HG03354 (cell line): ENCODE measurements at regions not wholly inside any gene's neighbourhood (a gene's known extent, or its start where the extent isn't known, plus 50 kb on each side); places are given as distances from the start of the nearest gene placed in this dataset.

Source experiments
- ATAC-seq: cut with Tn5 transposase; IDR thresholded peaks from one replicate; pipeline ENCODE4 v1.9.1; 2021; ENCODE audit warnings: mild to moderate bottlenecking; ENCODE audit not compliant: unreplicated experiment, poor library complexity, severe bottlenecking

DNA sequence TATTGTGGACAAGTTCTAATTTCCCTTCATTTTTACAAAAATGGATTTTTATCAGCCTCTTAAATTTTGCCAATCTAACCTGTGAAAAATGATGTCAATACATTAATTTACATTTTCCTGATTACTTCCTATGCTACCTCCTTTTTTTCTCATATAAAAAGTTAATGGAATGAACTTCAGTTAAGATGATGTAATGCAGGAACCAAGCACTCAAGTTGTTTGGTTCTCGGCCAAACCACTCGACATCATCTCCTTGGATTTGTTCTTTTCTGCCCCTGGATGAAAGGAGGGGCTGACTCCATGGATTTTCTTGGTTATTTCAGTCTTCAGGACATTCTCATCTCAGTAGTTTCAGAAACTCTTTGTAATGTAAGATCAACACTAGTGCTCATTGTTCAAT lies 253.1 kb upstream of the NXPH2 start:
- no peak for ATAC-seq

DNA sequence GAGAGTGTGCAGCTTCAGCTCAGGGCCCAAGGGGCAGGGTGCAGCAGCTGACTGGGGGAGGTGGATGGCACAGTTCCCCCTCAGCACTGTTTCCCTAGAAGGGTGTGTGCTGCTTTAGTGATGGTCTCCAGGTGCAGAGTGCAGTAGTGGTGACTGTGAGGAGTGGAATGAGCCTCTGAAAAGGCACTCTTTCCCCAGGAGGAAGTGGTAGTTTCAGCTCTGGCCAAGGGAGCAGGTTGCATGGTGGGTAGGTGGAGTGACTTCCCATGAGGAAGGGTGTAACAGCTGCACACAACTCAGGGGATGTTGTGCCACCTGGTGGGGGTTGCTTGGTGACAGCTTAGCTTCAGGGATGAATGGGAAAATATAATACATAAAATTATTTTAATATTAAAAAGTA lies 251.5 kb upstream of the NXPH2 start:
- ATAC-seq = peak; percentile 49

GRCh38 chr2:139020287-139020686 lies 240.1 kb upstream of the NXPH2 start:
- no peak for ATAC-seq

DNA sequence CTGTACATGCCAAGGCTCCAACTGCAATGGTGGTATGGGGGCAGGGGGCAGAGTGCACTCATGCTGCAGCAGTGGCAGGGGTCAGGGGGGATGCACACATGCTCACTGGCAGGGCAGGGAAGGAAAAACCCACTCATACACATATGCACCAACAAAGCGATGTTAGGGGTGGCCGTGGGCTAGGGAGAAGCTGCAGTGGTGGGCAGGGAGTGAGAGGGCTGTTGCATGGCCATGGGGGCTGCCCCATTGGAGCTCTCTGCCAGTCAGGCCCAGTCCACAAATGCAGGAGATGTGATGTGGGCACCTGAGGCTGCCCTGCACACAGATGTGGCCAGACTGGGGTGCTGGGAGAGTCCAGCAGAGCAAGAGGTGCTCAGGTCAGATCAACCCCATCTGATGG lies 238.1 kb upstream of the NXPH2 start:
- ATAC-seq = no peak

DNA sequence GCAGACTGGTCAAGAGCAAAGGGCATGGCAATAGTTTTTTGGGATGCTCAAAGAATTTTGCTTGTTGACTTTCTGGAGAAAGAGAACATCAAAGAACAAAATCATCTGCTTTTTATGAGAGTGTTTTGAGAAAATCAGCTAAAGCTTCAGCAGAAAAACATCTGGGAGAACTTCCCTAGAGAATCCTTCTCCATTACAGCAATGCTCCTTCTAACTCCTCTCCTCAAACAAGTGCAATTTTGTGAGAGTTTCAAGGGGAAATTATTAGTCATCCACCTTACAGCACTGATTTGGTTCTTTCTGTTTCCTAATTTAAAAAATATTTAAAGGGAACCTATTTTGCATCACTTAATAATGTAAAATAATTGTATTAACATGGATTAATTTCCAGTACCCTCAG lies 226.9 kb upstream of the NXPH2 start:
- ATAC-seq = no peak

DNA sequence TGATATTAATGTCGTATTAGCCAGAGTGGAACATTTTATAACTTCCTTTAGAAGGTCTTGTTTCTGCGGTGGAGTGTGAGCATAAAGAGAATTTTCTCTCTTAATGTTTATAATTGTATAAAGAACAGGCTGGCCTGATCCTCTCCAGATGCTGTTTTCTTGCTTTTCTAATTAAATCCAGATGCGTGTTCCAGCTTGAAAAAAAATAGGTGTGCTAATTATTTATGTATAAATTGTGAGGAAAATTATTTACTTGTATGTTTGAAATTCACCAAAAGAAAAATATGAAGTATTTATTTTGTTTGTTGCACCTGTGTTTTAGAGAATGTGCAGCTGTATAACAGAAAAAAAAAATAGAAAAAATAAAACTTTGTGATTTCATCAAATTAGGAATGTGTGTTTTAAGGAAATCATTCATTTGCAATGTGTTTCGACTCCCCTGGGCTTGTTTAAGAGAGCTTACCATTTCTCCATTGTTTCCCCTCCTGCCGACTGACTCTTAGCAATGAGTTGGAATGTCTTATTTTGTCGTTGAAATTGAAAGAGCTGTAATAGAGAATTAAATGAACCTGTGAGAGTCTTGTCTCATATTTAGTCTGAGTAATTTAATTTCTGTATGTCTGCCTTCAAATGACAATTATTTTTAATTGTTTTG lies 220.1 kb upstream of the NXPH2 start:
- no peak for ATAC-seq

DNA sequence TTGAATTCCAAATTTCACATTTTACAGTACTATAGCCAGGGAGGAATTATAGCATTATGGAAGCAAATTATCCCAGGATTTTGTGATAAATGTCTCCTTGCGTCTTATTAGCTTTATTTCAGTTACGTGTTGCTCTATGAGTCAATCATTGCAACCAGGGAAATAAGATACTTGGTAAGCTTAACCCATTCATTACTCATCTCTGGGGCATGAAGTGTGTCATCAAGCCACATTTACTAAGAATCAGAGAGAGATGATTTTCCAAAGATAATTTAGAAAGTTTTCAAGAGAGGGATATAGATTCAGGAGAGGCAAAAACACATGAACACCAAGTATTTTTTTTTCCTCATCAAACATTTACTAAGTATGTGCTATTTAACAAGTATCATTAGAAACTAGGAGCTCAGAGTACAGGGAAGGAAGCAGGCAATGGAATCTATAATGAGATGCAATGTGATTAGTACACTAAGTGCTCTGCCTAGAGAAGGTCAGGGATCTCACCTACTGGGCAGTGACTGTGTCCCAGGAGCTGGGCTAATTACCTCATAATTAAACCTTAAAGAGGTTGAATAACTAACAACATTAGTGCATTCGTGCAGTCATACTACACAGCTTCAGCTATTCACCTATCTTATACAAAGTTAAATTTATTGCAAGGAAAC lies 217.8 kb upstream of the NXPH2 start:
- ATAC-seq = no peak

- no peak for ATAC-seq
Observed at GRCh38 chr2:138997346-138997745, 217.2 kb upstream of the NXPH2 start.

GRCh38 chr2:138994502-138994901 lies 214.3 kb upstream of the NXPH2 start:
- ATAC-seq = no peak

- no peak for ATAC-seq
Observed at GRCh38 chr2:138985881-138986280, 205.7 kb upstream of the NXPH2 start.

DNA sequence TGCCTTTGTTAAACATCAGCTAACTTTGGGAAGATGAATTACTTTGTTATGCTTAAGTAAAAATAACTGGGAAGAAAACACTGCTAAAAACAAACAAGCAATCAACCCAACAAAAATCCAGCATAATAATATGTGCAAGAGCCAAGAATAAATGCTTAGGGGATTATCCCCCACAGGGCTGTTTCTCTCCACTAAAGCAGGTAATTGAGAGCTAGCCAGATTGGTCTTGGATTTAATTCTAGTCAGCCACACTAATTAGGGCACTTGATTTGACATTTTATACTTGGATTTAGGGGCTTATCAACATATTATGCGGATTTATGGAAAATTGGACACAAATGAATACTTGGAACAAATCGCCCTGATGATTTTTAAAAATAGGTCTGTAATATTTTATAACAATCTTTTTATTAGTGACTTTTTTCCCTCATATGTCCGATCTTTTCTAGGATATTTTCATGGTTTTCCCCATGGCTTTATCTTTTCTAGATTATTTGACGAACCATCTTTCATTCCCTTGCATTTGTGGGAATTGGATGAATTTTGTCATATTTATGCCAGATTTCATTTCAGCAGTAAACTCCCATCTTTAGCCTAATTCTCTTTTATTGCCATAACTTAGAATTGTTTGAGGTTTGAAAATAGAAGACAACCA lies 199.1 kb upstream of the NXPH2 start:
- no peak for ATAC-seq

- no peak for ATAC-seq
Observed at GRCh38 chr2:138974651-138975050, 194.5 kb upstream of the NXPH2 start.

DNA sequence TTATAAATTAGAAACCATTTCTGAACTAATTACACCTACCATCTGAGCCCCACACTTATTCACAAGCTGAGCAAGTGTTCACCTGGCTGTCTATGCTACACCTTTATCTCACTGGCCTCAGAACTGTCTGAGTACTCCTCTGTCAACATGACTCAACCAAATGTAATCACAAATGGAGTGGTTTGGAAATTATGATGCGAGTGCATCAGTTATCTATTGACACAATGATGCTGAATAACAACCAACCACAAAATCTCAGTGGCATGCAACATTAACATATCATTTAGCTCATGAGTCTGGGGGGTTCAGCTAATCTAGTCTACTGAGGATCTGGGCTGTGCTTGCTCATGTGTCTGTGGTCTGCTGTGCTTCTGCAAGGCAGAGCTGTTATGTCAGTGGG lies 184.2 kb upstream of the NXPH2 start:
- no peak for ATAC-seq

DNA sequence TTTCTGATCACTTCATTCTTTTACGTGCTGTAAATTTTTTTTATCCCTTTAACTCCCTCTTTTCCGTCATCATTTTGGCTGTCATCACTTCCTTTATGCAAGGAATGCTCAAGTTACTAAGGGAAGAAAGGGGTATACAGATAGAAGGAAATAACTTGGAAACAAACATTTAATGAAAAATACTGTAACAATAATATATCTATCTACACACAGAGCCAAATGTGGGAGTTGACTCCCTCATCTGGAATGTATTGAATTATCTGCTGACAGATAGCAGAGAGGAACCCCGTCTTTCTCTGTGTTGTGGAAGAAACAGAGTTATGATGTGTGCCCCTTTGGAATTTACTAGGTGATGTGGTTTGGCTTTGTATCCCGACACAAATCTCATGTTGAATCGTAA lies 182.5 kb upstream of the NXPH2 start:
- no peak for ATAC-seq

GRCh38 chr2:138960191-138960590 lies 180.0 kb upstream of the NXPH2 start:
- no peak for ATAC-seq

GRCh38 chr2:138959031-138959430 lies 178.8 kb upstream of the NXPH2 start:
- no peak for ATAC-seq

DNA sequence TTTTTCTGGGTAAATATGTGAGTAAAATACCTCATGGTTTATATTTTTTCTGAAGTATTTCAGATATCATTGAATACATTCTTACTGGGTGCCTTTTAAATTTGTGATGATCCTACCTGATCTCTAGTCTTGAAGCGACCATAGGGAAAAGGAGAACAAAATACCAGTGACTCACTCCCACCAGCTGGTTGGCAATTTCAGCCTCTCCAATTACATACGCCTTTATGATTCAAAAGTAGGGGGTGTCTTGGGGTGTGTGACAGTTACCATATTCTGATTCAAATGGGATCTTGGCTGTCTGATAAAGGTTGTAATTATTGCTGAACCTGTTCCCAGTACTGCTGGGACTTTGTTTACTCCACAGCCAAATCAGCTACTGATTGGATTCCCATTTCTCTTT lies 175.9 kb upstream of the NXPH2 start:
- no peak for ATAC-seq

DNA sequence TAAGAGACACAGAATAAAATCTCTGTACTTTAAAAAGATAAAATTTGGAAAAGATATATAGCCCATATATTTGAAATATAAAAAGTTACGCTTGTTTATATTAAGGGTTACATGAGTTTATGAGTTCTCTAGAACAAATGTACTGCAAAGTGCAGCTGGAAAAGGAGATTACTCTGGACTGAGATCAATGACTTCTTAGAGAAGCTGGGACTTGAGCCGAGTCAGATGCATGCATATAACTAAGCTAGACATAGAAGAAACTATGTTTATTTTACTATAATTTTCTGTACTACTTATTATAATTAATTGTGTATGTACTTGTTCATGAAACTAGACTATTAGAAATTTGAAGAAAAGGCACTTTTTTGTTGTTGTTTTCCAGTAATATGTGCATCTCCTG lies 170.3 kb upstream of the NXPH2 start:
- no peak for ATAC-seq

DNA sequence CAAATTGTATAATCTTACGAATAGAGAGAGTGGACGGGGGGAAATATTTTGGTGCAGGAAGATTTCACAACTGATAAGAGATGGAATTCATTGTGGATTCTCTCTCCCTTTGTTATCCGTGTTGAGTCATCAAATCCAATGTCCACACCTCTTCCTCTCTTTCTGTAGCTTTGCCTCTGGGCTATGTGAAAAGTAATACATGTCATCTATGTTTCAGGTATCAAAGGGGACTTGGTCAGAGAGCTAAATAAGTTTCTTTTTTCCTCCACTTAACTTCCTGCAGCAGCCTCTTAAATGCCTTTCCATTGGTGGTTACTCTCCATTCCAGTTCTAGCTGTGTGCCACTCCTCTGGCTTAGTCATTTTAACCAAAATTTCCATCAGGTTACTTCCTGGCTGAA lies 169.3 kb upstream of the NXPH2 start:
- ATAC-seq = no peak

GRCh38 chr2:138948070-138948539 lies 167.9 kb upstream of the NXPH2 start:
- peak; percentile 77 for ATAC-seq

GRCh38 chr2:138943470-138943869 lies 163.3 kb upstream of the NXPH2 start:
- no peak for ATAC-seq
